Left cardiac atrium (tissue), 4 donors: ENCODE measurements at regions not wholly inside any gene's neighbourhood (a gene's known extent, or its start where the extent isn't known, plus 50 kb on each side); places are given as distances from the start of the nearest gene placed in this dataset.

Experiments used
- ATAC-seq, 2 donors: fragments of 200-7000 bp; cut with Tn5 transposase; one replicate each; pipeline ENCODE4 v1.9.1; 2020; ENCODE audit warnings: mild to moderate bottlenecking in 2 of 2, moderate library complexity in 2 of 2
- DNase-seq: peaks from one replicate; pipeline ENCODE4 v3.0.0-alpha.2; 2020
- intact Hi-C, 2 donors: fragments of 100-400 bp; cut with DNase I; formaldehyde crosslinking; loops; one replicate each; pipeline versions ENCODE4 v1.14.1 to v1.15.1; 2022 to 2023
- donor health status: DM: no; HTN: yes; CAD: no.
- donor health status: DM: no; HTN: yes; CAD: no; lungs with severe emphysema.
- donor health status: DM: yes; HTN: yes; CAD: no.
- donor health status: Dilated cardiomyopathy.

GRCh38 chr1:65486613-65487012 lies 66.1 kb downstream of the LEPR start:
- ATAC-seq (no peak), DNase-seq (no peak)
- intact Hi-C loops: no loop called here

- no peak for ATAC-seq
- DNase-seq: no peak
- intact Hi-C loops: no loop called here
These were observed 69.0 kb downstream of the LEPR start for GRCh38 chr1:65489481-65489880.

GRCh38 chr1:65490231-65491009 lies 70.0 kb downstream of the LEPR start:
- intact Hi-C loops: no loop called here
- no peak for DNase-seq

GRCh38 chr1:65491472-65491871 lies 71.0 kb downstream of the LEPR start:
- ATAC-seq: no peak
- no peak for DNase-seq
- intact Hi-C loops: no loop called here

More at GRCh38 chr1:65490231-65491009, 70.0 kb downstream of the LEPR start:
- no peak for ATAC-seq

GRCh38 chr1:65493802-65494201 lies 73.3 kb downstream of the LEPR start:
- ATAC-seq: peak in 1 of 2 donors; percentile 27
- no peak for DNase-seq
- intact Hi-C loops: no loop called here

GRCh38 chr1:65494671-65495070 lies 74.2 kb downstream of the LEPR start:
- DNase-seq: no peak
- intact Hi-C loops: no loop called here
- no peak for ATAC-seq

- intact Hi-C loops: no loop called here
- DNase-seq (no peak), ATAC-seq (no peak)
These were observed 74.7 kb downstream of the LEPR start for GRCh38 chr1:65495137-65495536.

- intact Hi-C loops: no loop called here
- DNase-seq (no peak), ATAC-seq (no peak)
These were observed 76.9 kb downstream of the LEPR start for GRCh38 chr1:65497256-65497830.

GRCh38 chr1:65503427-65503826 lies 83.0 kb downstream of the LEPR start:
- DNase-seq: no peak
- intact Hi-C loops: no loop called here
- ATAC-seq: no peak

GRCh38 chr1:65504263-65504662 lies 83.8 kb downstream of the LEPR start:
- ATAC-seq: no peak
- DNase-seq: no peak
- intact Hi-C loops: no loop called here

GRCh38 chr1:65505547-65506300 lies 85.3 kb downstream of the LEPR start:
- intact Hi-C loops: no loop called here
- DNase-seq: no peak
- peak in 1 of 2 donors; percentile 27 for ATAC-seq

- DNase-seq (no peak), ATAC-seq (no peak)
- intact Hi-C loops: no loop called here
These were observed 87.6 kb downstream of the LEPR start for GRCh38 chr1:65508051-65508450.

- DNase-seq (no peak), ATAC-seq (no peak)
- intact Hi-C loops: no loop called here
These were observed 89.6 kb downstream of the LEPR start for GRCh38 chr1:65509912-65510680.

GRCh38 chr1:65510961-65511360 lies 90.5 kb downstream of the LEPR start:
- no peak for DNase-seq
- intact Hi-C loops: no loop called here
- no peak for ATAC-seq

- intact Hi-C loops: no loop called here
- ATAC-seq (peak; percentile 8 to 42), DNase-seq (peak; percentile 24)
These were observed 91.9 kb downstream of the LEPR start for GRCh38 chr1:65512383-65512782.

- intact Hi-C loops: no loop called here
- ATAC-seq (no peak), DNase-seq (no peak)
These were observed 92.7 kb downstream of the LEPR start for GRCh38 chr1:65512967-65513780.

- intact Hi-C loops: no loop called here
- no peak for DNase-seq
- no peak for ATAC-seq
These were observed 93.6 kb downstream of the LEPR start for GRCh38 chr1:65514041-65514440.

GRCh38 chr1:65524931-65525265 lies 104.4 kb downstream of the LEPR start:
- DNase-seq: peak; percentile 62
- ATAC-seq: peak in 1 of 2 donors; percentile 48
- intact Hi-C loops: no loop called here
